GM23248 (cell line): ENCODE measurements at regions not wholly inside any gene's neighbourhood (a gene's known extent, or its start where the extent isn't known, plus 50 kb on each side); places are given as distances from the start of the nearest gene placed in this dataset.

Source experiments
- DNase-seq: peaks from one replicate; pipeline ENCODE4 v3.0.0-alpha.2; 2015
- H2AFZ ChIP-seq: fragments of 200-600 bp; sonication (generic); 2 replicates; pipeline ENCODE4 v1.6.1; 2016; ENCODE audit warnings: antibody characterized with exemption
- H3F3A ChIP-seq: fragments of 200-600 bp; sonication (generic); 2 replicates; pipeline ENCODE4 v1.6.1; 2016; ENCODE audit warnings: mild to moderate bottlenecking, antibody characterized with exemption, mixed run types; ENCODE audit not compliant: insufficient read depth
- H3K27ac ChIP-seq: fragments of 200-600 bp; sonication (generic); 2 replicates; pipeline ENCODE4 v1.5.1; 2016; ENCODE audit warnings: mild to moderate bottlenecking
- H3K27me3 ChIP-seq: fragments of 200-600 bp; sonication (generic); replicated peaks from 2 replicates; pipeline ENCODE4 v1.6.1; 2016; ENCODE audit warnings: mild to moderate bottlenecking; ENCODE audit not compliant: insufficient read depth
- H3K36me3 ChIP-seq: fragments of 200-600 bp; sonication (generic); 2 replicates; pipeline ENCODE4 v1.6.1; 2016; ENCODE audit warnings: low read depth, mild to moderate bottlenecking
- H3K4me1 ChIP-seq: fragments of 200-600 bp; sonication (generic); 2 replicates; pipeline ENCODE4 v1.6.1; 2016; ENCODE audit warnings: mild to moderate bottlenecking; ENCODE audit not compliant: insufficient read depth
- H3K4me2 ChIP-seq: fragments of 200-600 bp; sonication (generic); one replicate; pipeline ENCODE4 v1.6.1; 2016; ENCODE audit warnings: mild to moderate bottlenecking; ENCODE audit not compliant: unreplicated experiment
- H3K4me3 ChIP-seq: fragments of 200-600 bp; sonication (generic); 2 replicates; pipeline ENCODE4 v1.5.1; 2016; ENCODE audit warnings: mild to moderate bottlenecking
- H3K79me2 ChIP-seq: fragments of 200-600 bp; sonication (generic); 2 replicates; pipeline ENCODE4 v1.6.1; 2016; ENCODE audit warnings: mild to moderate bottlenecking; ENCODE audit not compliant: insufficient read depth
- H3K9ac ChIP-seq: fragments of 200-600 bp; sonication (generic); 2 replicates; pipeline ENCODE4 v1.6.1; 2016; ENCODE audit warnings: mild to moderate bottlenecking
- H3K9me2 ChIP-seq: fragments of 200-600 bp; sonication (generic); 2 replicates; pipeline ENCODE4 v1.6.1; 2016; ENCODE audit warnings: mixed run types, mild to moderate bottlenecking, moderate library complexity; ENCODE audit not compliant: insufficient read depth
- H3K9me3 ChIP-seq: fragments of 200-600 bp; sonication (generic); one replicate; pipeline ENCODE4 v1.6.1; 2017; ENCODE audit warnings: low read depth
- H4K20me1 ChIP-seq: fragments of 200-600 bp; sonication (generic); 2 replicates; pipeline ENCODE4 v1.6.0; 2016; ENCODE audit not compliant: insufficient read depth
- EZH2 ChIP-seq: fragments of 200-600 bp; sonication (generic); IDR thresholded peaks from 2 replicates; pipeline ENCODE4 v1.6.1; 2018; ENCODE audit warnings: antibody characterized with exemption, mild to moderate bottlenecking; ENCODE audit not compliant: insufficient read depth, poor library complexity, severe bottlenecking
- EZH2phosphoT487 ChIP-seq: fragments of 200-600 bp; sonication (generic); IDR thresholded peaks from 2 replicates; pipeline ENCODE4 v1.6.1; 2018; ENCODE audit warnings: antibody characterized with exemption, moderate library complexity, mild to moderate bottlenecking, low read depth; ENCODE audit not compliant: insufficient read depth
- WGBS, 2 experiments: methylation state at CpG; one replicate each; pipeline ENCODE4 v1.1.6; 2015 to 2017; ENCODE audit warnings: low lambda C conversion rate in 2 of 2, low coverage in 1 of 2; ENCODE audit errors: missing lambda C conversion rate in 2 of 2; 5-methylcytosine and 5-hydroxymethylcytosine counted together
- in situ Hi-C: fragments of 300-500 bp; cut with MboI; formaldehyde crosslinking; loops from 2 replicates; pipeline ENCODE4 v1.15.0; 2020

- H3K4me1 ChIP-seq = peaks cover 13% of the 10 kb centered on the region; the same call in 1 of the 2 replicates
- H3K9me3 ChIP-seq = no peaks in the 10 kb centered on the region
- no peak overlapping the region for H3K4me3 ChIP-seq
- no peaks in the 10 kb centered on the region for H4K20me1 ChIP-seq
- WGBS, 2 experiments = 56 to 58% methylated on average over 5 of the region's 5 CpGs
- no peak for DNase-seq
- TF ChIP-seq EZH2phosphoT487 (no peak), EZH2 (no peak)
- H3K27me3 ChIP-seq = no peaks in the 10 kb centered on the region
- H3F3A ChIP-seq = no peaks in the 10 kb centered on the region; the same call in 1 of the 2 replicates
- H3K9me2 ChIP-seq = no peaks in the 10 kb centered on the region
- H3K79me2 ChIP-seq = no peaks in the 10 kb centered on the region
- in situ Hi-C loops = no loop called here
- H3K27ac ChIP-seq = no peak overlapping the region
- no peak overlapping the region for H2AFZ ChIP-seq
- H3K9ac ChIP-seq = no peak overlapping the region
- no peak overlapping the region for H3K4me2 ChIP-seq
- H3K36me3 ChIP-seq = no peaks in the 10 kb centered on the region
These were observed 369.2 kb upstream of the PDE3A start for GRCh38 chr12:19998961-19999804.

GRCh38 chr12:19999805-20000138, 368.6 kb upstream of the PDE3A start:
- H3K9ac ChIP-seq = no peak overlapping the region
- in situ Hi-C loops = no loop called here
- no peak overlapping the region for H2AFZ ChIP-seq

GRCh38 chr12:20000229-20000849, 368.0 kb upstream of the PDE3A start:
- TF ChIP-seq EZH2phosphoT487 = no peak
- no peak for TF ChIP-seq EZH2
- H3K27ac ChIP-seq = no peak overlapping the region
- no peak overlapping the region for H3K9ac ChIP-seq
- H4K20me1 ChIP-seq = no peaks in the 10 kb centered on the region
- DNase-seq = no peak
- H3K4me3 ChIP-seq = no peak overlapping the region
- H3F3A ChIP-seq = no peaks in the 10 kb centered on the region; the same call in 1 of the 2 replicates
- H3K9me2 ChIP-seq = no peaks in the 10 kb centered on the region
- in situ Hi-C loops = no loop called here
- no peaks in the 10 kb centered on the region for H3K27me3 ChIP-seq
- 44 to 50% methylated on average over 4 of the region's 4 CpGs for WGBS, 2 experiments
- H3K36me3 ChIP-seq = no peaks in the 10 kb centered on the region
- no peak overlapping the region for H3K4me2 ChIP-seq
- no peaks in the 10 kb centered on the region for H3K79me2 ChIP-seq
- peaks cover 19% of the 10 kb centered on the region; the same call in 1 of the 2 replicates for H3K4me1 ChIP-seq
- H3K9me3 ChIP-seq = no peaks in the 10 kb centered on the region
- no peak overlapping the region for H2AFZ ChIP-seq

More at GRCh38 chr12:19999805-20000138, 368.6 kb upstream of the PDE3A start:
- H3K4me1 ChIP-seq = peaks cover 14% of the 10 kb centered on the region; the same call in 1 of the 2 replicates
- no peaks in the 10 kb centered on the region; the same call in 1 of the 2 replicates for H3F3A ChIP-seq
- H3K27me3 ChIP-seq = no peaks in the 10 kb centered on the region
- H3K9me3 ChIP-seq = no peaks in the 10 kb centered on the region
- no peaks in the 10 kb centered on the region for H3K36me3 ChIP-seq
- H3K79me2 ChIP-seq = no peaks in the 10 kb centered on the region
- no peaks in the 10 kb centered on the region for H4K20me1 ChIP-seq
- H3K4me3 ChIP-seq = no peak overlapping the region
- H3K4me2 ChIP-seq = no peak overlapping the region
- WGBS, 2 experiments = 53 to 62% methylated on average over 1 of the region's 1 CpG
- no peak overlapping the region for H3K27ac ChIP-seq
- DNase-seq = no peak
- TF ChIP-seq EZH2 (no peak), EZH2phosphoT487 (no peak)
- no peaks in the 10 kb centered on the region for H3K9me2 ChIP-seq

GRCh38 chr12:20003252-20003651, 365.1 kb upstream of the PDE3A start:
- DNase-seq = no peak
- in situ Hi-C loops = no loop called here
- Histone ChIP-seq H3K79me2 (no peaks in the 10 kb centered on the region), H3K4me3 (no peak overlapping the region), H3K9ac (no peak overlapping the region), H3K27me3 (no peaks in the 10 kb centered on the region), H3K27ac (no peak overlapping the region), H4K20me1 (no peaks in the 10 kb centered on the region), H3K36me3 (no peaks in the 10 kb centered on the region), H3K4me1 (peaks cover 26% of the 10 kb centered on the region), H3K9me3 (no peaks in the 10 kb centered on the region), H2AFZ (no peak overlapping the region), H3K4me2 (no peak overlapping the region), H3K9me2 (no peaks in the 10 kb centered on the region), H3F3A (no peaks in the 10 kb centered on the region; the same call in 1 of the 2 replicates)
- WGBS, 2 experiments = 49 to 56% methylated on average over 2 of the region's 2 CpGs
- no peak for TF ChIP-seq EZH2phosphoT487
- no peak for TF ChIP-seq EZH2
